ENCODE measurements at regions not wholly inside any gene's neighbourhood (a gene's known extent, or its start where the extent isn't known, plus 50 kb on each side); places are given as distances from the start of the nearest gene placed in this dataset.

DNA sequence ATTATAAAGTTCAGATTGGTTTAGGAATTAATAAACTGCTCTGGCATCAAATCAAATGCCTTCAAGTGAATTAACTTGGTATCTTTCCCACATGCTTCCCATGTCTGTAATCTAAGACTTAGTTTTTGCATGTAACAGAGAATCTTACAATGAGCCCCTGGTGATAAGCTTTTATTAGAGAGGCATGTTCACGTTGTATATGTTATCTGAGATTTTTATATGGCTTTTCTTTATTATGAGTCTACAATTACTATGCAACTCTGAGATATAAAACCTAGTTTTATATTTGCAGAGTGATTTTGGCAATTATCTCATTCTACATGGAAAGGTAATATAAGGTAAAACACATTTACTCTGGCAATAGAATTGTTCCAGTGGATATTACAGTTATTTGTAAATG, 1578.4 kb upstream of the IGFBP7 start (continued):
- TF ChIP-seq, protein P1, sequence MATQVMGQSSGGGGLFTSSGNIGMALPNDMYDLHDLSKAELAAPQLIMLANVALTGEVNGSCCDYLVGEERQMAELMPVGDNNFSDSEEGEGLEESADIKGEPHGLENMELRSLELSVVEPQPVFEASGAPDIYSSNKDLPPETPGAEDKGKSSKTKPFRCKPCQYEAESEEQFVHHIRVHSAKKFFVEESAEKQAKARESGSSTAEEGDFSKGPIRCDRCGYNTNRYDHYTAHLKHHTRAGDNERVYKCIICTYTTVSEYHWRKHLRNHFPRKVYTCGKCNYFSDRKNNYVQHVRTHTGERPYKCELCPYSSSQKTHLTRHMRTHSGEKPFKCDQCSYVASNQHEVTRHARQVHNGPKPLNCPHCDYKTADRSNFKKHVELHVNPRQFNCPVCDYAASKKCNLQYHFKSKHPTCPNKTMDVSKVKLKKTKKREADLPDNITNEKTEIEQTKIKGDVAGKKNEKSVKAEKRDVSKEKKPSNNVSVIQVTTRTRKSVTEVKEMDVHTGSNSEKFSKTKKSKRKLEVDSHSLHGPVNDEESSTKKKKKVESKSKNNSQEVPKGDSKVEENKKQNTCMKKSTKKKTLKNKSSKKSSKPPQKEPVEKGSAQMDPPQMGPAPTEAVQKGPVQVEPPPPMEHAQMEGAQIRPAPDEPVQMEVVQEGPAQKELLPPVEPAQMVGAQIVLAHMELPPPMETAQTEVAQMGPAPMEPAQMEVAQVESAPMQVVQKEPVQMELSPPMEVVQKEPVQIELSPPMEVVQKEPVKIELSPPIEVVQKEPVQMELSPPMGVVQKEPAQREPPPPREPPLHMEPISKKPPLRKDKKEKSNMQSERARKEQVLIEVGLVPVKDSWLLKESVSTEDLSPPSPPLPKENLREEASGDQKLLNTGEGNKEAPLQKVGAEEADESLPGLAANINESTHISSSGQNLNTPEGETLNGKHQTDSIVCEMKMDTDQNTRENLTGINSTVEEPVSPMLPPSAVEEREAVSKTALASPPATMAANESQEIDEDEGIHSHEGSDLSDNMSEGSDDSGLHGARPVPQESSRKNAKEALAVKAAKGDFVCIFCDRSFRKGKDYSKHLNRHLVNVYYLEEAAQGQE (IDR thresholded peaks at IDR 0.05; ENCODE audit: low read depth, low read length): no peak
- TF ChIP-seq, protein P2, sequence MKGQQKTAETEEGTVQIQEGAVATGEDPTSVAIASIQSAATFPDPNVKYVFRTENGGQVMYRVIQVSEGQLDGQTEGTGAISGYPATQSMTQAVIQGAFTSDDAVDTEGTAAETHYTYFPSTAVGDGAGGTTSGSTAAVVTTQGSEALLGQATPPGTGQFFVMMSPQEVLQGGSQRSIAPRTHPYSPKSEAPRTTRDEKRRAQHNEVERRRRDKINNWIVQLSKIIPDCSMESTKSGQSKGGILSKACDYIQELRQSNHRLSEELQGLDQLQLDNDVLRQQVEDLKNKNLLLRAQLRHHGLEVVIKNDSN (IDR thresholded peaks at IDR 0.05; ENCODE audit: borderline replicate concordance, low read depth): no peak

DNA sequence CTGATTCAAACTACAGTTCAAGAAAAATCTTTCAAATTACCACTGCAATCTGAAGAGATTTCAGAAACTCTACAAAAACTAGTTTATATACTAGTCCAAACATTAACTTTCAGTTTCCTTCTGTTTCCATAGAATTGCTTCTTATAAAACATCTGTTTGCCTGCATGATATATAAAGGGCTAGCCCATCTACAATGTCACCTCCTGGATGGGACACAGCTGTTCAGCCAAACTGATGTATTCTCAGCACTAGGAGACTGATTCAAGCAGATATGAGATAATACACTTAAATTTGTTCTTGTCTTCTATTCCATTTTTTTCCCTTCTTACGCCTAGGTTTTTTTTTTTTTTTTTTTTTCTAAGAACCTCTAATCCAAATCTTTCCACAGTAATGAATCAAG, 1569.7 kb upstream of the IGFBP7 start:
- ChIA-PET CTCF (no interaction called here), POLR2A (interaction anchor here (0.6 kb wide), 1 partner anchor 245 kb away, joined by 3 read pairs; no protein-coding TSS in a partner anchor)
- Histone ChIP-seq H3F3A (replicated peaks; ENCODE audit: insufficient read depth) (no peaks in the 10 kb centered on the region), H3K4me2 (no peak overlapping the region), H3K9me2 (no peaks in the 10 kb centered on the region; the same call in 1 of the 2 replicates), H3K79me2 (ENCODE audit: insufficient read depth) (no peaks in the 10 kb centered on the region), H3K27ac (ENCODE audit: low read depth in 2 of 2, low read length in 1 of 2) (no peak overlapping the region), H3K9ac (no peak overlapping the region), H3K4me3 (ENCODE audit: low read depth in 2 of 2, low read length in 1 of 2) (no peak overlapping the region), H3K27me3 (ENCODE audit: insufficient read depth) (no peaks in the 10 kb centered on the region), H3K9me3 (peaks cover 4% of the 10 kb centered on the region; the same call in 1 of the 2 replicates), H3K4me1 (ENCODE audit: control insufficient read depth in 1 of 2, insufficient read depth in 2 of 2, low read depth in 1 of 2, low read length in 1 of 2) (no peaks in the 10 kb centered on the region), H2AFZ (ENCODE audit: low read depth) (no peak overlapping the region), H4K20me1 (ENCODE audit: insufficient read depth) (no peaks in the 10 kb centered on the region), H3K36me3 (replicated peaks in 1 of 2; ENCODE audit: control insufficient read depth in 1 of 2, insufficient read depth in 2 of 2, low read length in 1 of 2) (no peaks in the 10 kb centered on the region)
- 61% methylated on average over 1 of the region's 1 CpG for WGBS (ENCODE audit: low lambda C conversion rate)
- no peak for DNase-seq
- TF ChIP-seq FOSL2 (IDR thresholded peaks at IDR 0.05; ENCODE audit: borderline replicate concordance, low read depth) (no peak), JUND (IDR thresholded peaks at IDR 0.05) (no peak), YY1 (IDR thresholded peaks at IDR 0.05; ENCODE audit: low read depth) (no peak), MEF2A (IDR thresholded peaks at IDR 0.05; ENCODE audit: borderline replicate concordance, low read depth) (no peak), POLR2AphosphoS5 (IDR thresholded peaks at IDR 0.05; ENCODE audit: low read depth, low read length) (no peak), RCOR1 (IDR thresholded peaks at IDR 0.05; ENCODE audit: low read length) (no peak)
- TF ChIP-seq, protein P3, sequence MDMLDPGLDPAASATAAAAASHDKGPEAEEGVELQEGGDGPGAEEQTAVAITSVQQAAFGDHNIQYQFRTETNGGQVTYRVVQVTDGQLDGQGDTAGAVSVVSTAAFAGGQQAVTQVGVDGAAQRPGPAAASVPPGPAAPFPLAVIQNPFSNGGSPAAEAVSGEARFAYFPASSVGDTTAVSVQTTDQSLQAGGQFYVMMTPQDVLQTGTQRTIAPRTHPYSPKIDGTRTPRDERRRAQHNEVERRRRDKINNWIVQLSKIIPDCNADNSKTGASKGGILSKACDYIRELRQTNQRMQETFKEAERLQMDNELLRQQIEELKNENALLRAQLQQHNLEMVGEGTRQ (IDR thresholded peaks at IDR 0.05; ENCODE audit: borderline replicate concordance, low read depth, low read length): no peak

DNA sequence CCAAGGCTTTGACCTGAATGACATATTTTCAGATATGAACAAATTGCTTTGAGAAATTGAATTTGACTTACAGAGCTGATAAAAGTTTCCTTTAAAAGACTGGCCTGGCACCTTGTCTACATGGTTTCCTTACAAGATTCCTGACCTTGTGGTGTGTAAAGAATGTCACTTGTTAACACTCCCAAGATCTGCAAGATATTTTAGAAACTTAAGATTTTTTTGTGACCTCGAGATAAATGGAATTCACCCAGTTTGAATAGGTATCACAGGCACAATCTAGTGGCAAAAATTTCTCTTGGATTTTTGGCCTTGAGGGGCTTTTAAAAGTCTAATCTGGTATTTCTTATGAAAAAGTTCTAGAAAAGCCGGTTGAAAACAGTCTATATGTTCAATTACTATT, 1568.9 kb upstream of the IGFBP7 start:
- TF ChIP-seq, protein P1 (IDR thresholded peaks at IDR 0.05; ENCODE audit: low read depth, low read length): no peak
- Histone ChIP-seq H3K79me2 (ENCODE audit: insufficient read depth) (no peaks in the 10 kb centered on the region), H3K9ac (no peak overlapping the region), H3K4me3 (ENCODE audit: low read depth in 2 of 2, low read length in 1 of 2) (no peak overlapping the region), H3K4me1 (ENCODE audit: control insufficient read depth in 1 of 2, insufficient read depth in 2 of 2, low read depth in 1 of 2, low read length in 1 of 2) (no peaks in the 10 kb centered on the region), H3K9me2 (no peaks in the 10 kb centered on the region; the same call in 1 of the 2 replicates), H4K20me1 (ENCODE audit: insufficient read depth) (no peaks in the 10 kb centered on the region), H3K36me3 (replicated peaks in 1 of 2; ENCODE audit: control insufficient read depth in 1 of 2, insufficient read depth in 2 of 2, low read length in 1 of 2) (no peaks in the 10 kb centered on the region), H3K27me3 (ENCODE audit: insufficient read depth) (no peaks in the 10 kb centered on the region), H3K4me2 (no peak overlapping the region), H3K9me3 (peaks cover 4% of the 10 kb centered on the region; the same call in 1 of the 2 replicates), H3F3A (replicated peaks; ENCODE audit: insufficient read depth) (no peaks in the 10 kb centered on the region), H3K27ac (ENCODE audit: low read depth in 2 of 2, low read length in 1 of 2) (no peak overlapping the region), H2AFZ (ENCODE audit: low read depth) (no peak overlapping the region)
- 12% methylated on average over 2 of the region's 2 CpGs for WGBS (ENCODE audit: low lambda C conversion rate)
- DNase-seq: no peak
- ChIA-PET POLR2A (no interaction called here), CTCF (no interaction called here)

Measured in SK-N-SH (cell line).